Smooth muscle cell (in vitro differentiated cells): ENCODE measurements at regions not wholly inside any gene's neighbourhood (a gene's known extent, or its start where the extent isn't known, plus 50 kb on each side); places are given as distances from the start of the nearest gene placed in this dataset.

Source experiments
- DNase-seq: peaks from one replicate; lab custom pipeline; 2025; ENCODE audit not compliant: unreplicated experiment; lab: John Stamatoyannopoulos, UW
- H2AFZ ChIP-seq: fragments of 200-600 bp; sonication (generic); 2 replicates; pipeline ENCODE4 v1.6.0; 2016; ENCODE audit warnings: antibody characterized with exemption, low read depth, mild to moderate bottlenecking
- H3F3A ChIP-seq: fragments of 200-600 bp; sonication (generic); 2 replicates; pipeline ENCODE4 v1.6.0; 2017; ENCODE audit warnings: antibody characterized with exemption, low read depth
- H3K27ac ChIP-seq: fragments of 200-600 bp; sonication (generic); 2 replicates; pipeline ENCODE4 v1.5.1; 2016; ENCODE audit warnings: low read depth, mild to moderate bottlenecking
- H3K27me3 ChIP-seq: fragments of 200-600 bp; sonication (generic); 2 replicates; pipeline ENCODE4 v1.6.1; 2016; ENCODE audit warnings: low read depth, mild to moderate bottlenecking
- H3K36me3 ChIP-seq: fragments of 200-600 bp; sonication (generic); 2 replicates; pipeline ENCODE4 v1.5.1; 2016; ENCODE audit warnings: low read depth
- H3K4me1 ChIP-seq: fragments of 200-600 bp; sonication (generic); 2 replicates; pipeline ENCODE4 v1.5.1; 2016; ENCODE audit warnings: low read depth
- H3K4me2 ChIP-seq: fragments of 200-600 bp; sonication (generic); 2 replicates; pipeline ENCODE4 v1.6.0; 2016; ENCODE audit warnings: mild to moderate bottlenecking
- H3K4me3 ChIP-seq: fragments of 200-600 bp; sonication (generic); 2 replicates; pipeline ENCODE4 v1.5.1; 2016; ENCODE audit warnings: mild to moderate bottlenecking
- H3K79me2 ChIP-seq: fragments of 200-600 bp; sonication (generic); 2 replicates; pipeline ENCODE4 v1.6.0; 2016; ENCODE audit warnings: low read depth, mild to moderate bottlenecking
- H3K9ac ChIP-seq: fragments of 200-600 bp; sonication (generic); 2 replicates; pipeline ENCODE4 v1.6.0; 2016; ENCODE audit warnings: low read depth
- H3K9me3 ChIP-seq: fragments of 200-600 bp; sonication (generic); replicated peaks from 2 replicates; pipeline ENCODE4 v1.5.1; 2016; ENCODE audit warnings: low read depth
- H4K20me1 ChIP-seq: fragments of 200-600 bp; sonication (generic); 2 replicates; pipeline ENCODE4 v1.6.0; 2016; ENCODE audit warnings: low read depth
- WGBS: methylation state at CpG from one replicate; pipeline ENCODE4 v1.1.7; 2016; ENCODE audit warnings: low lambda C conversion rate; 5-methylcytosine and 5-hydroxymethylcytosine counted together
- TF ChIP-seq, protein P1 (sequence below): fragments of 200-600 bp; sonication (generic); IDR thresholded peaks from 2 replicates; pipeline ENCODE4 v1.5.1; 2017; ENCODE audit warnings: borderline replicate concordance, mild to moderate bottlenecking, antibody characterized with exemption; ENCODE audit not compliant: insufficient read depth, poor library complexity, severe bottlenecking

GRCh38 chr2:43006834-43007543, 214.6 kb upstream of the HAAO start:
- no peak overlapping the region for H3K27ac ChIP-seq
- H3K4me1 ChIP-seq, result no peaks in the 10 kb centered on the region
- no peaks in the 10 kb centered on the region for H3K79me2 ChIP-seq
- no peaks in the 10 kb centered on the region for H3K27me3 ChIP-seq
- no peak overlapping the region for H3K4me2 ChIP-seq
- no peaks in the 10 kb centered on the region for H4K20me1 ChIP-seq
- TF ChIP-seq, protein P1, sequence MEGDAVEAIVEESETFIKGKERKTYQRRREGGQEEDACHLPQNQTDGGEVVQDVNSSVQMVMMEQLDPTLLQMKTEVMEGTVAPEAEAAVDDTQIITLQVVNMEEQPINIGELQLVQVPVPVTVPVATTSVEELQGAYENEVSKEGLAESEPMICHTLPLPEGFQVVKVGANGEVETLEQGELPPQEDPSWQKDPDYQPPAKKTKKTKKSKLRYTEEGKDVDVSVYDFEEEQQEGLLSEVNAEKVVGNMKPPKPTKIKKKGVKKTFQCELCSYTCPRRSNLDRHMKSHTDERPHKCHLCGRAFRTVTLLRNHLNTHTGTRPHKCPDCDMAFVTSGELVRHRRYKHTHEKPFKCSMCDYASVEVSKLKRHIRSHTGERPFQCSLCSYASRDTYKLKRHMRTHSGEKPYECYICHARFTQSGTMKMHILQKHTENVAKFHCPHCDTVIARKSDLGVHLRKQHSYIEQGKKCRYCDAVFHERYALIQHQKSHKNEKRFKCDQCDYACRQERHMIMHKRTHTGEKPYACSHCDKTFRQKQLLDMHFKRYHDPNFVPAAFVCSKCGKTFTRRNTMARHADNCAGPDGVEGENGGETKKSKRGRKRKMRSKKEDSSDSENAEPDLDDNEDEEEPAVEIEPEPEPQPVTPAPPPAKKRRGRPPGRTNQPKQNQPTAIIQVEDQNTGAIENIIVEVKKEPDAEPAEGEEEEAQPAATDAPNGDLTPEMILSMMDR, result no peak
- no peaks in the 10 kb centered on the region for H3K36me3 ChIP-seq
- H2AFZ ChIP-seq, result no peak overlapping the region
- H3K4me3 ChIP-seq, result no peak overlapping the region
- no peak for DNase-seq
- H3F3A ChIP-seq, result no peaks in the 10 kb centered on the region
- 91% methylated on average over 5 of the region's 5 CpGs for WGBS
- no peak overlapping the region for H3K9ac ChIP-seq
- no peaks in the 10 kb centered on the region for H3K9me3 ChIP-seq

GRCh38 chr2:43005975-43006833, 213.8 kb upstream of the HAAO start:
- no peaks in the 10 kb centered on the region for H3K9me3 ChIP-seq
- no peaks in the 10 kb centered on the region for H3K79me2 ChIP-seq
- DNase-seq, result no peak
- H3K36me3 ChIP-seq, result no peaks in the 10 kb centered on the region
- no peaks in the 10 kb centered on the region for H3K27me3 ChIP-seq
- no peak overlapping the region for H3K4me2 ChIP-seq
- H3K27ac ChIP-seq, result no peak overlapping the region
- no peak overlapping the region for H2AFZ ChIP-seq
- no peaks in the 10 kb centered on the region for H4K20me1 ChIP-seq
- H3K4me1 ChIP-seq, result no peaks in the 10 kb centered on the region
- no peak overlapping the region for H3K4me3 ChIP-seq
- WGBS, result 91% methylated on average over 10 of the region's 13 CpGs
- H3F3A ChIP-seq, result no peaks in the 10 kb centered on the region
- no peak overlapping the region for H3K9ac ChIP-seq
- TF ChIP-seq, protein P1, result no peak

DNA sequence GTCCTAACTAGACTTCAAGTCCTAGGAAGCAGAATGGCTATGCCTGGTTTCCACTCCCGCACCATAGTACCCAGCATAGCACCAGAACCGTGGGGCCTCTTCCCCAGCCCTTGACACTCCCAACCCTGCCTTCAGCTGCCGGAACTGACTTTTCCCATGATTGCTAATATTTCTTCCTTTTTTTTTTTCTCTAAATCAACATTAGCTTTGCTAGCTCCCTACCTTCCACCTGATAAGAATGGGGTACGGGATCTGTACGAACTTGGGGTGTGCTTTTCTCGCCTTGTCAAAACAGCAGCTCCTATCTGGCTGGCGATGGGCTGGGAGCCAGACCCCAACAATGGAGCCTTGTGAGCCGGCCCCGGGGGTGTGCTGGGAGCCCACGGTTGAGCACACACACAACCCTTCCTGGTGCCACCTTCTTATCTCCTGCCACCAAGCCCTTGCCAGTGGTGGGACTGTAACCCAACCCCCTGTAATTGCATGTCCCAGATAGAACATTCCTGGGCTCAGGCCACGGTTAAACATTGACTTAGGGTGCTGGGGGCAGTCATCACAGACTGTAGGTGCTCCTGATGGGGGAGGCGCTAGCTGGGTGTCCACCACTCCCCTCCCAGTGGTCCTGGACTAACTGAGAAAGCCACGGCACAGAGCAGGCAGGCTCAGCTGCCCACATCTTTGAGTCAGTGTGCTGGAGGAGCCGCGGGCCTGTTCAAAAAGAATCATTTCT, 213.0 kb upstream of the HAAO start:
- Histone ChIP-seq H3K27ac (no peak overlapping the region), H3K4me2 (no peak overlapping the region), H2AFZ (no peak overlapping the region), H3K27me3 (no peaks in the 10 kb centered on the region), H3K4me3 (no peak overlapping the region), H3K79me2 (no peaks in the 10 kb centered on the region), H4K20me1 (no peaks in the 10 kb centered on the region), H3K4me1 (no peaks in the 10 kb centered on the region), H3K9ac (no peak overlapping the region), H3K9me3 (no peaks in the 10 kb centered on the region), H3F3A (no peaks in the 10 kb centered on the region), H3K36me3 (no peaks in the 10 kb centered on the region)
- 86% methylated on average over 15 of the region's 15 CpGs for WGBS
- TF ChIP-seq, protein P1, result no peak
- no peak for DNase-seq
